ENCODE measurements at regions not wholly inside any gene's neighbourhood (a gene's known extent, or its start where the extent isn't known, plus 50 kb on each side); places are given as distances from the start of the nearest gene placed in this dataset.

GRCh38 chr4:162237676-162238075 is 73.9 kb upstream of the FSTL5 start:
- TF ChIP-seq CTCF (IDR thresholded peaks at IDR 0.05) (no peak), POLR2AphosphoS5 (IDR thresholded peaks at IDR 0.05; ENCODE audit: low read depth, low read length) (no peak)

Measured in Panc1 (cell line).